Endodermal cell (in vitro differentiated cells): ENCODE measurements at regions not wholly inside any gene's neighbourhood (a gene's known extent, or its start where the extent isn't known, plus 50 kb on each side); places are given as distances from the start of the nearest gene placed in this dataset.

Experiments
- DNase-seq: peaks from one replicate; pipeline ENCODE4 v3.0.0-alpha.2; 2017
- H3K27ac ChIP-seq: 2 replicates; pipeline ENCODE4 v1.5.1; 2013; ENCODE audit warnings: mild to moderate bottlenecking, low read depth, low read length, moderate library complexity
- H3K27me3 ChIP-seq: 2 replicates; pipeline ENCODE4 v1.6.1; 2013; ENCODE audit warnings: mild to moderate bottlenecking, low read length, moderate library complexity; ENCODE audit not compliant: insufficient read depth, control insufficient read depth, poor library complexity, severe bottlenecking
- H3K36me3 ChIP-seq: 2 replicates; pipeline ENCODE4 v1.7.0; 2013; ENCODE audit warnings: mild to moderate bottlenecking, low read length, moderate library complexity; ENCODE audit not compliant: control insufficient read depth, insufficient read depth
- H3K4me1 ChIP-seq: one replicate; pipeline ENCODE4 v1.7.0; 2013; ENCODE audit warnings: low read length; ENCODE audit not compliant: control insufficient read depth, insufficient read depth
- H3K4me3 ChIP-seq: 2 replicates; pipeline ENCODE4 v1.5.1; 2013; ENCODE audit warnings: mild to moderate bottlenecking, low read length, moderate library complexity
- H3K9ac ChIP-seq: 2 replicates; pipeline ENCODE4 v1.6.1; 2013; ENCODE audit warnings: mild to moderate bottlenecking, low read length, moderate library complexity; ENCODE audit not compliant: poor library complexity, severe bottlenecking; ENCODE audit errors: extremely low read depth
- H3K9me3 ChIP-seq: 2 replicates; pipeline ENCODE4 v1.6.1; 2013; ENCODE audit warnings: mild to moderate bottlenecking, low read length, moderate library complexity; ENCODE audit not compliant: control insufficient read depth
- H3K27ac Mint-ChIP-seq: 2 replicates; pipeline ENCODE4 v1.8.0; 2020; ENCODE audit warnings: mixed read lengths
- H3K27me3 Mint-ChIP-seq: 2 replicates; pipeline ENCODE4 v1.8.0; 2021; ENCODE audit warnings: mild to moderate bottlenecking, mixed read lengths; ENCODE audit not compliant: insufficient read depth
- H3K36me3 Mint-ChIP-seq: 2 replicates; pipeline ENCODE4 v1.8.0; 2020; ENCODE audit warnings: low read depth, mixed read lengths
- H3K4me1 Mint-ChIP-seq: 2 replicates; pipeline ENCODE4 v1.8.0; 2020; ENCODE audit warnings: mixed read lengths
- H3K4me3 Mint-ChIP-seq: 2 replicates; pipeline ENCODE4 v1.8.0; 2020; ENCODE audit warnings: mild to moderate bottlenecking, moderate library complexity, mixed read lengths
- H3K9me3 Mint-ChIP-seq: 2 replicates; pipeline ENCODE4 v1.8.0; 2020; ENCODE audit warnings: mild to moderate bottlenecking, mixed read lengths
- CTCF ChIP-seq: fragments of 200-600 bp; sonication (generic); conservative IDR thresholded peaks from 2 replicates; pipeline ENCODE4 v1.5.0; 2021; ENCODE audit warnings: antibody characterized with exemption, mild to moderate bottlenecking
- WGBS, 2 experiments: methylation state at CpG; one replicate each; pipeline versions ENCODE4 v1.1.5 to v1.1.7; 2013; ENCODE audit warnings: missing lambda C conversion rate in 2 of 2, mixed read lengths in 1 of 2; ENCODE audit not compliant: insufficient coverage in 1 of 2, insufficient read length in 1 of 2; 5-methylcytosine and 5-hydroxymethylcytosine counted together

DNA sequence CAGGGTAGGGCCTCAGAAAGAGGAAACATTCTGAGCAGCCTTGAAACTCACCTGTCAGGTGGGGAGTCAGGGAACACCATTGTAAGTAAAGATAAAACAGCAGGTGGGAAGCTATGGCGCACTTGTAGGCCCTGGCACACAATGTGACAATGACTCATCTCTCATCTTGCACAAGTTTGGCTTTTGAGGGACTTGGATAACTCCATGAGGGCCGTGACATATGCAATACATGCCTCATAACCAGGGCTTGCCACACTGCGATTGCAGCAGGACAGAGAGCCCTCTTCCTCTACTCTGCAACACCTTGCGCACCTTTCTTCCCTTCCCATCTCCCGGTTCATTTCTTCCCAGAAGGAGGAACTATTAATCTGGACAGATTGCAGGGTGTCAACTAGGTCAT is 144.9 kb downstream of the CEP120 start:
- Histone ChIP-seq H3K9me3 (no peaks in the 10 kb centered on the region), H3K27ac (no peak overlapping the region), H3K4me1 (no peaks in the 10 kb centered on the region), H3K9ac (no peak overlapping the region), H3K4me3 (no peak overlapping the region), H3K27me3 (no peaks in the 10 kb centered on the region), H3K36me3 (no peaks in the 10 kb centered on the region)
- H3K36me3 Mint-ChIP-seq, result no peaks in the 10 kb centered on the region
- DNase-seq, result no peak
- WGBS, 2 experiments, result 89 to 92% methylated on average over 2 to 5 of the region's 5 CpGs
- peaks cover 6% of the 10 kb centered on the region for H3K27me3 Mint-ChIP-seq
- no peak for TF ChIP-seq CTCF
- H3K9me3 Mint-ChIP-seq, result no peaks in the 10 kb centered on the region
- no peaks in the 10 kb centered on the region for H3K4me1 Mint-ChIP-seq
- no peak overlapping the region for H3K4me3 Mint-ChIP-seq
- no peak overlapping the region for H3K27ac Mint-ChIP-seq

DNA sequence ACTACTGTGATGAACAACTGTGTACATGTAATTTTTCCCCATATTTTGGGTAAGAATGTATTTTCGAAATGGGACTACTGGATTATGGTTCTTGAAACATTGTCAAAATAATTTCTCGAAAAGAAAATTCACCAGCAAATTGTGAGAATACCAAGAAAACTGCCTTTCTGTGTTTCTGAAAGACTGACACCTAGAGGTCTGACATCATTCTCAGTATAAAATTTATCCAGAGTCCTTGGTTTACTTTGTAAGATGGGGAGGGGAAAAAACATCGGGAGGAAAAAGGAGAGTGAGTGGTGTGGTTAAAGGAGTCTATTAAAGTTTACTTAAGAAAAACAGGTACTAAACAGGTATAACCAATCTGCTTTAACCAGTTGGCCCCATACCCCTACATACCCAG is 149.2 kb downstream of the CEP120 start:
- Mint-ChIP-seq H3K4me1 (no peaks in the 10 kb centered on the region), H3K27me3 (no peaks in the 10 kb centered on the region), H3K9me3 (no peaks in the 10 kb centered on the region), H3K4me3 (no peak overlapping the region), H3K36me3 (no peaks in the 10 kb centered on the region), H3K27ac (no peak overlapping the region)
- Histone ChIP-seq H3K9ac (no peak overlapping the region), H3K27ac (no peak overlapping the region), H3K4me3 (no peak overlapping the region), H3K9me3 (no peaks in the 10 kb centered on the region), H3K27me3 (no peaks in the 10 kb centered on the region), H3K36me3 (no peaks in the 10 kb centered on the region), H3K4me1 (no peaks in the 10 kb centered on the region)
- peak; percentile 65 for TF ChIP-seq CTCF
- 68% methylated on average over 3 of the region's 3 CpGs; no CpG with 5 or more reads in 1 of the 2 experiments for WGBS, 2 experiments
- no peak for DNase-seq

- Histone ChIP-seq H3K27ac (no peak overlapping the region), H3K9me3 (no peaks in the 10 kb centered on the region), H3K4me3 (no peak overlapping the region), H3K36me3 (no peaks in the 10 kb centered on the region), H3K27me3 (no peaks in the 10 kb centered on the region), H3K4me1 (no peaks in the 10 kb centered on the region), H3K9ac (no peak overlapping the region)
- no peak overlapping the region for H3K27ac Mint-ChIP-seq
- DNase-seq, result no peak
- 98 to 100% methylated on average over 1 to 2 of the region's 2 CpGs for WGBS, 2 experiments
- no peaks in the 10 kb centered on the region for H3K27me3 Mint-ChIP-seq
- no peaks in the 10 kb centered on the region for H3K36me3 Mint-ChIP-seq
- no peaks in the 10 kb centered on the region for H3K9me3 Mint-ChIP-seq
- no peaks in the 10 kb centered on the region for H3K4me1 Mint-ChIP-seq
- no peak overlapping the region for H3K4me3 Mint-ChIP-seq
- TF ChIP-seq CTCF, result no peak
Measured at GRCh38 chr5:123273095-123273494, 150.1 kb downstream of the CEP120 start.
